ENCODE measurements at regions not wholly inside any gene's neighbourhood (a gene's known extent, or its start where the extent isn't known, plus 50 kb on each side); places are given as distances from the start of the nearest gene placed in this dataset.

- TF ChIP-seq EZH2 (IDR thresholded peaks at IDR 0.05; ENCODE audit: insufficient read depth, poor library complexity, severe bottlenecking) (no peak), EZH2phosphoT487 (IDR thresholded peaks at IDR 0.05; ENCODE audit: insufficient read depth, low read depth) (no peak)
These were observed 67.5 kb upstream of the EDN1 start for GRCh38 chr6:12222405-12223366.
